ENCODE measurements at regions not wholly inside any gene's neighbourhood (a gene's known extent, or its start where the extent isn't known, plus 50 kb on each side); places are given as distances from the start of the nearest gene placed in this dataset.
"Not testable (repeated sequence)": the region's sequence is repeated elsewhere in the genome, so short reads cannot be mapped to it uniquely, and the experiment has no call there.

GRCh38 chr13:90047600-90047999, 1299.9 kb upstream of the MIR17HG start:
- no peak for DNase-seq

GRCh38 chr13:90049989-90050671, 1297.4 kb upstream of the MIR17HG start:
- DNase-seq, result no peak

- no peak for DNase-seq
These were observed 1292.4 kb upstream of the MIR17HG start for GRCh38 chr13:90055121-90055520.

- no peak for DNase-seq
These were observed 1291.7 kb upstream of the MIR17HG start for GRCh38 chr13:90055760-90056159.

- not testable (repeated sequence) for DNase-seq
These were observed 1283.3 kb upstream of the MIR17HG start for GRCh38 chr13:90064226-90064625.

GRCh38 chr13:90068658-90069057, 1278.8 kb upstream of the MIR17HG start:
- no peak for DNase-seq

- DNase-seq, result no peak
These were observed 1277.1 kb upstream of the MIR17HG start for GRCh38 chr13:90070362-90070761.

GRCh38 chr13:90070837-90071525, 1276.5 kb upstream of the MIR17HG start:
- DNase-seq, result no peak

GRCh38 chr13:90084684-90085290, 1262.7 kb upstream of the MIR17HG start:
- no peak for DNase-seq

- DNase-seq, result no peak
These were observed 1258.4 kb upstream of the MIR17HG start for GRCh38 chr13:90089051-90089450.

- no peak for DNase-seq
These were observed 1255.9 kb upstream of the MIR17HG start for GRCh38 chr13:90091611-90092010.

GRCh38 chr13:90094357-90094756, 1253.1 kb upstream of the MIR17HG start:
- no peak for DNase-seq

GRCh38 chr13:90098577-90098976, 1248.9 kb upstream of the MIR17HG start:
- DNase-seq, result no peak

GRCh38 chr13:90099847-90100246, 1247.6 kb upstream of the MIR17HG start:
- DNase-seq, result no peak

- no peak for DNase-seq
These were observed 1244.2 kb upstream of the MIR17HG start for GRCh38 chr13:90103099-90103784.

GRCh38 chr13:90104764-90105163, 1242.7 kb upstream of the MIR17HG start:
- no peak for DNase-seq

GRCh38 chr13:90105276-90105675, 1242.2 kb upstream of the MIR17HG start:
- DNase-seq, result no peak

GRCh38 chr13:90105849-90106496, 1241.5 kb upstream of the MIR17HG start:
- DNase-seq, result no peak

GRCh38 chr13:90107661-90108060, 1239.8 kb upstream of the MIR17HG start:
- no peak for DNase-seq

- DNase-seq, result no peak
These were observed 1238.9 kb upstream of the MIR17HG start for GRCh38 chr13:90108547-90108946.

GRCh38 chr13:90116121-90116520, 1231.4 kb upstream of the MIR17HG start:
- DNase-seq, result no peak

- no peak for DNase-seq
These were observed 1228.9 kb upstream of the MIR17HG start for GRCh38 chr13:90118467-90119071.

- DNase-seq, result peak; percentile 22
These were observed 1227.5 kb upstream of the MIR17HG start for GRCh38 chr13:90120026-90120425.
